OCI-LY3 (cell line): ENCODE measurements at regions not wholly inside any gene's neighbourhood (a gene's known extent, or its start where the extent isn't known, plus 50 kb on each side); places are given as distances from the start of the nearest gene placed in this dataset.
"Not testable (repeated sequence)": the region's sequence is repeated elsewhere in the genome, so short reads cannot be mapped to it uniquely, and the experiment has no call there.

ENCODE experiments used
- H2AFZ ChIP-seq: fragments of 200-600, 300-600 bp; shearing (Covaris generic); 2 replicates; pipeline ENCODE4 v1.6.0; 2014; ENCODE audit warnings: antibody characterized with exemption, low read depth, low read length
- H3K27ac ChIP-seq: fragments of 200-600, 300-600 bp; sonication (generic); 2 replicates; pipeline ENCODE4 v1.5.1; 2014; ENCODE audit warnings: mild to moderate bottlenecking, low read length, moderate library complexity, mixed read lengths
- H3K27me3 ChIP-seq: fragments of 200-600, 300-600 bp; sonication (generic); 2 replicates; pipeline ENCODE4 v1.6.1; 2014; ENCODE audit warnings: low read depth, low read length, mixed read lengths
- H3K36me3 ChIP-seq: fragments of 200-600, 300-600 bp; sonication (generic); replicated peaks from 2 replicates; pipeline ENCODE3; 2014; ENCODE audit warnings: low read depth, low read length, mixed read lengths
- H3K4me1 ChIP-seq: fragments of 300-600, 200-600 bp; sonication (generic); 2 replicates; pipeline ENCODE4 v1.6.1; 2014; ENCODE audit warnings: low read length, mixed read lengths
- H3K4me2 ChIP-seq: fragments of 200-600, 300-600 bp; sonication (generic); 2 replicates; pipeline ENCODE4 v1.6.1; 2014; ENCODE audit warnings: low read length, mixed read lengths
- H3K4me3 ChIP-seq: fragments of 300-600, 200-600 bp; sonication (generic); 2 replicates; pipeline ENCODE4 v1.5.1; 2014; ENCODE audit warnings: antibody characterized with exemption, mild to moderate bottlenecking, low read length, moderate library complexity
- H3K79me2 ChIP-seq: fragments of 300-600, 200-600 bp; shearing (Covaris generic); 2 replicates; pipeline ENCODE4 v1.6.1; 2014; ENCODE audit warnings: mild to moderate bottlenecking, low read length, mixed read lengths
- H3K9ac ChIP-seq: fragments of 300-600, 200-600 bp; shearing (Covaris generic); 2 replicates; pipeline ENCODE4 v1.6.0; 2014; ENCODE audit warnings: mild to moderate bottlenecking, low read length, moderate library complexity
- H3K9me3 ChIP-seq: fragments of 200-600, 300-600 bp; shearing (Covaris generic); 2 replicates; pipeline ENCODE4 v1.6.1; 2014; ENCODE audit warnings: low read length, mixed read lengths; ENCODE audit not compliant: insufficient read depth
- H4K20me1 ChIP-seq: fragments of 200-600, 300-600 bp; sonication (generic); 2 replicates; pipeline ENCODE4 v1.6.1; 2016; ENCODE audit warnings: low read length, mixed read lengths; ENCODE audit not compliant: insufficient read depth
- CTCF ChIP-seq: fragments of 200-600, 300-600 bp; sonication (generic); IDR thresholded peaks from 2 replicates; pipeline ENCODE4 v1.5.1; 2014; ENCODE audit warnings: antibody characterized with exemption, low read length, low read depth
- EZH2phosphoT487 ChIP-seq: fragments of 200-600 bp; shearing (Covaris generic); IDR thresholded peaks from 2 replicates; pipeline ENCODE4 v1.6.1; 2018; ENCODE audit warnings: antibody characterized with exemption, mixed run types, low read depth

DNA sequence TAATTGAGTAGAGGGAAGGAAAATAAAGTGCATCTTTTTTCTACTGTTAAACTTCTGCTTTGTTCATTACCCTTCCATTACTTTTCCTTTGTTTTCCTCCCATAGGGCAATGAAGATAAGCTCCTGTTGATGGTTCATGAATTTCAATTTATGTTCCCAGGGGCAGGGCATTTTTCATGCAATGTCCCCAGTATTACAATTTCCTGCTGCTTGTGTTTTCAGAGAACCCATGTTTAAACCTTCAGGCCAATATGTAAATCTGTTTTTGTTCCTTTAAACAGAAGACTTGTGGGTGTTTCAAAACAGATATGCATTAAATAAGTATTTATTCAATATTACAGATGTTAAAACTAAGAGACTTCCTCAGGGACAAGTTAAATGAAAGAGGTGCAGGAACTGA is 834.5 kb downstream of the ZPLD1 start:
- Histone ChIP-seq H3K79me2 (no peaks in the 10 kb centered on the region), H3K27me3 (no peaks in the 10 kb centered on the region), H3K36me3 (no peaks in the 10 kb centered on the region), H3K9ac (no peak overlapping the region), H3K4me1 (no peaks in the 10 kb centered on the region), H3K9me3 (peaks cover 3% of the 10 kb centered on the region; the same call in 1 of the 2 replicates), H3K4me3 (no peak overlapping the region), H3K27ac (no peak overlapping the region), H4K20me1 (no peaks in the 10 kb centered on the region), H2AFZ (no peak overlapping the region), H3K4me2 (no peak overlapping the region)
- TF ChIP-seq EZH2phosphoT487 (no peak), CTCF (no peak)

DNA sequence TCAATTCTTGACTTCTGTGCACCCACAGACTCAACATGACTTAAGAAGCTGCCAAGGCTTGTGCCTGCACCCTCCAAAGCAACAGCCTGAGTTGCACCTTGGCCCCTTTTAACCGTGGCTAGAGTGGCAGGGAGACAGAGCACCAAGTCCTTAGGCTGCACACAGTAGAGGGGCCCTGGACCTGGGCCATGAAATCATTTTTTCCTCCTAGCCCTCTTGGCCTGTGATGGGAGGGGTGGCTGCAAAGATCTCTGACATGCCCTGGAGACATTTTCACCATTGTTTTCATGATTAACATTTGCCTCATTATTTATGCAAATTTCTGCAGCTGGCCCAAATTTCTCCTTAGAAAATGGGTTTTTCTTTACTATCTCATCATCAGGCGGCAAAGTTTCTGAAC is 836.8 kb downstream of the ZPLD1 start:
- Histone ChIP-seq H3K36me3 (no peaks in the 10 kb centered on the region), H3K4me1 (no peaks in the 10 kb centered on the region), H2AFZ (no peak overlapping the region), H3K9me3 (peaks cover 3% of the 10 kb centered on the region; the same call in 1 of the 2 replicates), H3K4me3 (no peak overlapping the region), H3K27me3 (no peaks in the 10 kb centered on the region), H3K79me2 (no peaks in the 10 kb centered on the region), H3K27ac (no peak overlapping the region), H3K9ac (no peak overlapping the region), H4K20me1 (no peaks in the 10 kb centered on the region), H3K4me2 (no peak overlapping the region)
- no peak for TF ChIP-seq CTCF
- no peak for TF ChIP-seq EZH2phosphoT487

GRCh38 chr3:103295974-103296570 is 861.3 kb downstream of the ZPLD1 start:
- Histone ChIP-seq H3K9me3 (no peaks in the 10 kb centered on the region), H3K4me3 (no peak overlapping the region), H3K4me2 (no peak overlapping the region), H3K4me1 (0 out of 2 replicates have a peak, but pooled peaks cover 5% of the 10 kb centered on the region), H3K9ac (no peak overlapping the region), H4K20me1 (no peaks in the 10 kb centered on the region), H2AFZ (no peak overlapping the region), H3K27ac (no peak overlapping the region), H3K79me2 (no peaks in the 10 kb centered on the region), H3K27me3 (no peaks in the 10 kb centered on the region), H3K36me3 (no peaks in the 10 kb centered on the region)
- TF ChIP-seq EZH2phosphoT487 (no peak), CTCF (peak; percentile 68)

GRCh38 chr3:103297502-103297901 is 862.7 kb downstream of the ZPLD1 start:
- H3K27ac ChIP-seq, H3K4me3 ChIP-seq, H3K9me3 ChIP-seq, H3K36me3 ChIP-seq, H2AFZ ChIP-seq, H4K20me1 ChIP-seq, H3K9ac ChIP-seq, H3K27me3 ChIP-seq, H3K4me2 ChIP-seq, H3K4me1 ChIP-seq, H3K79me2 ChIP-seq: not testable (repeated sequence)
